C4-2B (cell line): ENCODE measurements at regions not wholly inside any gene's neighbourhood (a gene's known extent, or its start where the extent isn't known, plus 50 kb on each side); places are given as distances from the start of the nearest gene placed in this dataset.
"Not testable (repeated sequence)": the region's sequence is repeated elsewhere in the genome, so short reads cannot be mapped to it uniquely, and the experiment has no call there.

Source experiments
- H3K27ac ChIP-seq: fragments of 450-650 bp; 2 replicates; pipeline ENCODE4 v1.5.1; 2017
- ZFX ChIP-seq: fragments of 450-650 bp; IDR thresholded peaks from 2 replicates; pipeline ENCODE4 v1.6.1; 2017
- TF ChIP-seq, protein P1 (sequence below): fragments of 450-650 bp; conservative IDR thresholded peaks from 2 replicates; pipeline ENCODE4 v1.5.1; 2017; ENCODE audit warnings: mild to moderate bottlenecking

DNA sequence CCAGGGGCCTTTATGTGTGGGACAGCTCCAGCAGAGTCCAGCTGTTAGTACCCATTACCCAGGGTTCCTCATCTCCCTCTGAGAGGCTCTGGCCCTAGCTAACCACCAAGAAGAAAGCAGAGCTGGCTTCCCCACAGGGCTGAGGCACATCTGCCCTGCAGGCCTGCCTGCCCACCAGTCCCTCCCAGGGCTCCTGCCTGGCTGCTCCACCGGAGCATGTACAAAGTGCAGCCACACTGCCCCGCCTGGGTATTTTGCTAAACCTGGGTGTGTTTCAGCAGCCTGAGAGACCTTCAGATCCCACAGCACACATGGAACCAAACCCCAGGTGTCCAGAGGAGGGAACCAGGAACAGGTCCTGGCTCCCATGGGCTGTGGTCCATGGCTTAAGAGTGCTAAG lies 500.4 kb upstream of the KLHL4 start:
- no peak overlapping the region for H3K27ac ChIP-seq
- no peak for TF ChIP-seq ZFX
- TF ChIP-seq, protein P1, sequence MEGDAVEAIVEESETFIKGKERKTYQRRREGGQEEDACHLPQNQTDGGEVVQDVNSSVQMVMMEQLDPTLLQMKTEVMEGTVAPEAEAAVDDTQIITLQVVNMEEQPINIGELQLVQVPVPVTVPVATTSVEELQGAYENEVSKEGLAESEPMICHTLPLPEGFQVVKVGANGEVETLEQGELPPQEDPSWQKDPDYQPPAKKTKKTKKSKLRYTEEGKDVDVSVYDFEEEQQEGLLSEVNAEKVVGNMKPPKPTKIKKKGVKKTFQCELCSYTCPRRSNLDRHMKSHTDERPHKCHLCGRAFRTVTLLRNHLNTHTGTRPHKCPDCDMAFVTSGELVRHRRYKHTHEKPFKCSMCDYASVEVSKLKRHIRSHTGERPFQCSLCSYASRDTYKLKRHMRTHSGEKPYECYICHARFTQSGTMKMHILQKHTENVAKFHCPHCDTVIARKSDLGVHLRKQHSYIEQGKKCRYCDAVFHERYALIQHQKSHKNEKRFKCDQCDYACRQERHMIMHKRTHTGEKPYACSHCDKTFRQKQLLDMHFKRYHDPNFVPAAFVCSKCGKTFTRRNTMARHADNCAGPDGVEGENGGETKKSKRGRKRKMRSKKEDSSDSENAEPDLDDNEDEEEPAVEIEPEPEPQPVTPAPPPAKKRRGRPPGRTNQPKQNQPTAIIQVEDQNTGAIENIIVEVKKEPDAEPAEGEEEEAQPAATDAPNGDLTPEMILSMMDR = no peak

DNA sequence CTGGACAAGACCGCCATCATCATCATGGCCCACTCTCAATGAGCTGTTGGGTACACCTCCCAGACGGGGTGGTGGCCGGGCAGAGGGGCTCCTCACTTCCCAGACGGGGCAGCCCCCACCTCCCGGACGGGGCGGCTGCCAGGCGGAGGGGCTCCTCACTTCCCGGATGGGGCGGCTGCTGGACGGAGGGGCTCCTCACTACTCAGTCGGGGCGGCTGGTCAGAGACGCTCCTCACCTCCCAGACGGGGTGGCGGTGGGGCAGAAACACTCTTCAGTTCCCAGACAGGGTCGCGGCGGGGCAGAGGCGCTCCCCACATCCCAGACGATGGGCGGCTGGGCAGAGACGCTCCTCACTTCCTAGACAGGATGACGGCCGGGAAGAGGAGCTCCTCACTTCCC lies 484.5 kb upstream of the KLHL4 start:
- H3K27ac ChIP-seq = not testable (repeated sequence)

DNA sequence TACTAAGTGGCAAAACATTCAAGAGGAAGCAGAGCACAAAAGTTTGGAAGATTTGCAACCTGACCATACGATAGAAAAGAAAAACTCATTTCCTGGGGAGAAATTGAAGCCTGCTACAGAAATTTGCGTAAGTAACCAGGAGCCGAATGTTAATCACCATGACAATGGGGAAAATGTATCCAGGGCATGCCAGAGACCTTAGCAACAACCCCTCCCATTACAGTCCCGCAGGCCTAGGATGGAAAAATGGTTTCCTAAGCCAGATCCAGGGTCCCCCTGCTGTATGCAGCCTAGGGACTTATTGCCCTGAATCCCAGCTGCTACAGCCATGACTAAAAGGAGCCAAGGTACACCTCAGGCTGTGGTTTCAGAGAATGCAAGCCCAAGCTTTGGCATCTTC lies 472.2 kb upstream of the KLHL4 start:
- H3K27ac ChIP-seq = no peak overlapping the region
- TF ChIP-seq, protein P1 = no peak
- TF ChIP-seq ZFX = no peak

DNA sequence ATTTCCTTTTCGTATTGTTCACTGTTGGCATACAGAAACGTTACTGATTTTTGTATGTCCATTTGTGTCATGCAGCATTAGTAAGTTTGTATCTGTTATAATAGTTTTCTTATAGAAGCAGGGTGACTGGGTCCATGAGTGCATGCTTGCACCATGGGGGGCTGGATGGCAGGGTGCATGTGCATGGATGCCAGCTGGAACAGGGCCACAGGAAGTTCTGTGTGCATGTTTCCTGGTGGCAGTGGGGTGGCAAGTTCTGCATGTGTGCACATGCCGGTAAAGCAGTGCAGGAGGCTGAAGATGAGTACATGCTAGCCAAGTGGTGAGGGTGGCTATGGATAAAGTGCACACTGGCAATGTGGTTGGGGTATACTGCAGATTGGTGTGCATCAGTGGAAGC lies 468.0 kb upstream of the KLHL4 start:
- TF ChIP-seq ZFX = no peak
- TF ChIP-seq, protein P1 = no peak
- H3K27ac ChIP-seq = no peak overlapping the region

DNA sequence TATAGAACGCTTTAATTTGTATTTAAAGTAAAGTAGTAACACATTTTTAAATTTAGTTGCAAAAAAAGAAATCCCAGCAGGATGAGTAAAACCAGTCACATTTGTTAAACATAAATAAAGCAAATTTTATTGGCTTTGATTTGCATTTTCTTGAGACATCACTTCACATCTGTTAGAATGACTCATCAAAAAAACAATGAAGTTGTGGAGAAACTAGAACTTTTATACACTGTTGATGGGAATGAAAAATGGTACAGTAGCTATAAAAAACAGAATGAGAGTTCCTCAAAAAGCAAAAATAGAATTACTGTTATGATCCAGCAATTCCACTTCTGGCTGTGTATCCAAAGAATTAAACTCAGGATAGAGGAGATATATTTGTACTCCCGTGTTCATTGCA lies 454.0 kb upstream of the KLHL4 start:
- no peak overlapping the region for H3K27ac ChIP-seq
- TF ChIP-seq, protein P1 = no peak
- TF ChIP-seq ZFX = no peak

DNA sequence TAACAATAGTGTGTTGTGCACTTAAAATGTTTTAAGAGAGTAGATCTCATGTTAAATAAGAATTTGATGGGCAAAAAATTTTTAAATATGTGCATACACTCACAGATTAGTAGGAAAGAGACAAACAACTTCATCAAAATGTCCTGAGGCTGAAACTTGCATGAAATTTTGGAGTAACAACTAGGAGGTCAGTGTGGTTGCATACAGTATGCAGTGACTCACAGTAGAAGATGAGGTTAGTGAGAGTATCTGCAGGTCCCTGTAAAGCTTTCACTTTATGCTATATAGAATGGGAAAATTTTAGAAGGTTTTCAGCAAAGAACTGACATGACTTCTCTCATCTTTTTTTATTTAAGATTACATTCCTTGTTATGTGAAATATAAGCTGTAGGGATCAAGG lies 453.1 kb upstream of the KLHL4 start:
- TF ChIP-seq, protein P1 = no peak
- no peak for TF ChIP-seq ZFX

DNA sequence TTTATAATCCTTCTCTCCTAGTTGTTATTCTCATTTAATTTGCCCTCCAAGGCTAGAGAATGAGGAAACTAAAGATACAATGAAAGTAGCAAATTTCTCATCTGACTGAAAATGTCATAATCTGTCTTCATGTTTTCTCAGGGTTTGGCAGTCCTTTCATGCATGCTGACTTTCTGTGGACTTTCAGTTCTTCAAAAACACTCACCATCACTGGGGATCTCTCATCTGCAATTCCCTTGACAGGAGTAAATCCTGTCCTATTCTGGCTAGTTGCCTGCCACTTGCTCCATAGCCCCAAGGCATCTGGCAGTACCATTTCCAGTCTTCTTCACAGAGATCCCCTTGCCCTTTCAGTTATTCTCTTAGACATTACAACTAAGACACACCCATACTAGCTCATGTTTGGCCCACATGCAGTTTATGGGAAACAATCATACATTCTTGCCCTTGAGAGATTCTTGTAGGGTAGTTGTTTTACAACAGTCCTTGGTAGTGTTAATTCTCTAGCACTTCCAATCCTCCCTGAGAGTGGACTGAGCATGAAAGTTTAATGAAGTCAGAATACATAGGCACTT lies 449.7 kb upstream of the KLHL4 start:
- no peak overlapping the region for H3K27ac ChIP-seq
- TF ChIP-seq, protein P1 = no peak
- no peak for TF ChIP-seq ZFX

More for the DNA sequence above, 453.1 kb upstream of the KLHL4 start:
- no peak overlapping the region for H3K27ac ChIP-seq

DNA sequence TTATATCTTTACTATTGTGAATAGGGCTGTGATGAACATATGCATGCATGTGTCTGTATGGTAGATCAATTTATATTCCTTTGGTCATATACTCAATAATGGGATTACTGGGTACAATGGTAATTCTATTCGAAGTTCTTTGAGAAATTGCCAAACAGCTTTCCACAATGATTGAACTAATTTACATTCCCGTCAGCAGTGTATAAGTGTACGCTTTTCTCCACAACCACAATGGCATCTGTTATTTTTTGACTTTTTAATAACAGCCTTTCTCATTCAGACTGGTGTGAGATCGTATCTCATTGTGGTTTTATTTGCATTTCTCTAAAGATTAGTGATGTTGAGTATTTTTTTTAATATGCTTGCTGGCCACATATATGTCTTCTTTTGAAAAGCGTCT lies 439.4 kb upstream of the KLHL4 start:
- TF ChIP-seq, protein P1 = no peak
- TF ChIP-seq ZFX = no peak
- H3K27ac ChIP-seq = no peak overlapping the region
